Erythroblast (primary cell): ENCODE measurements at regions not wholly inside any gene's neighbourhood (a gene's known extent, or its start where the extent isn't known, plus 50 kb on each side); places are given as distances from the start of the nearest gene placed in this dataset.

Source experiments
- DNase-seq, 2 experiments: peaks; one replicate each; lab custom pipeline; 2025; lab: John Stamatoyannopoulos, UW
- GATA1 ChIP-seq: IDR thresholded peaks from 2 replicates; pipeline ENCODE4 v1.6.1; 2011; ENCODE audit warnings: low read depth, mild to moderate bottlenecking, control low read depth, low read length, moderate library complexity
- POLR2A ChIP-seq: IDR thresholded peaks from 2 replicates; pipeline ENCODE4 v1.6.1; 2011; ENCODE audit warnings: mild to moderate bottlenecking, low read length

- no peak for DNase-seq
- TF ChIP-seq GATA1 (no peak), POLR2A (no peak)
Observed at GRCh38 chr2:221097568-221097915, 474.6 kb downstream of the EPHA4 start.

DNA sequence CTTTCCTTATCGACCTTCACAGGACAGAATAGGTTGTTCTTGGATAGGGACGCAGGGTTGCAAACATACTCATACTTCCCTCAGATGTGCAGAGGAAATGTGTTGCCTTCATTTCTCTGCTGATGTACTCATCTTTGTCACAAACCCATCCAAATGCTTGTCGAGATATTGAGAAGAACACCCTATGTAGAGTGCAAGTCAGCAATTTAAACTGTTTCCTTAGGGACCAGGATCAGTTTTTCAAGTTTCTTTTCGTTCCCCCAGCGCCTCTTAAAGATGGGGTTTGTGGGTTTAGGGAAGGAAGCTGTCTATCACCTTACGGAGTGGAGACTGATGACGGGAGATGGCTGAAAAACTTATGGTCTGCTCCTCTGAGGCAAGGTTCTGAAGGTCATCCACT lies 474.2 kb downstream of the EPHA4 start:
- no peak for TF ChIP-seq POLR2A
- no peak for TF ChIP-seq GATA1
- DNase-seq: no peak

- no peak for DNase-seq
Observed at GRCh38 chr2:221100467-221101089, 471.5 kb downstream of the EPHA4 start.

DNA sequence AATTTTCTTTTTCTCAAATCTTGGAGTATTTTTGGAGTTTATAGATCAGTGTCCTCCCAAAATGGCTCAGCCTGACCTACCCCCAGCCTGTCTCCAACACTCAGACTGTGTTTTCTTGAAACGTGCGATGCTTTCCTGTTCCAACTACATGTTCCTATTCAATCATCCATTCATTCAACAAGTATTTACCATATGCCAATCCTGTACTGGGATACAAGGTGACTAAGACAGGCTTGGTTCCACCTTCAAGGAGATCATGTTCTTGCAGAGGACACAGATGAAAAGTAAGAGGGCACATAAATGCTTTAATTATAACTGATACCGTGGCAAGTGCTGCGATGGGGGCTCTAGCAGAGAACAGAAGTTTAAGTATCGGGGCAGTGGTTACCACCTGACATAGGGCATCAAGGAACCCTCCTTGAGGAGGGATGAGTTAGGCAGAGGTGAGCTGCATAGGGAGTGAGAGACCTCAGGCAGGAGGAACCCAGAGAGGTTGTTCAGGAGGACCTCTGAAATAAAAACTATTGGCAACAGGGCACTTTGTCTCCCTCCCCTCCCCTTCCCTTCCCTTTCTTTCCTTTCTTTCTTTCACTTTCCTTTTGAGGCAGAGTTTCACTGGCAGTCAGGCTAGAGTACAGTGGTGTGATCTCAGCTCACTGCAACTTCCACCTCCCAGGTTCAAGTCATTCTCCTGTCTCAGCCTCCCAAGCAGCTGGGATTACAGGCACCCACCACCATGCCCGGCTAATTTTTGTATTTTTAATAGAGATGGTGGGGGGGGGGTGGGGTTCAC lies 469.0 kb downstream of the EPHA4 start:
- DNase-seq: no peak
- no peak for TF ChIP-seq POLR2A
- TF ChIP-seq GATA1: no peak

More at GRCh38 chr2:221100467-221101089, 471.5 kb downstream of the EPHA4 start:
- TF ChIP-seq POLR2A: no peak
- no peak for TF ChIP-seq GATA1

GRCh38 chr2:221103930-221104329 lies 468.2 kb downstream of the EPHA4 start:
- DNase-seq: no peak
- TF ChIP-seq GATA1: no peak
- TF ChIP-seq POLR2A: no peak

GRCh38 chr2:221104361-221104811 lies 467.7 kb downstream of the EPHA4 start:
- no peak for DNase-seq
- TF ChIP-seq GATA1 (no peak), POLR2A (no peak)

GRCh38 chr2:221106241-221106640 lies 465.9 kb downstream of the EPHA4 start:
- TF ChIP-seq POLR2A: no peak
- DNase-seq: no peak

GRCh38 chr2:221107424-221107823 lies 464.7 kb downstream of the EPHA4 start:
- no peak for DNase-seq
- TF ChIP-seq POLR2A (no peak), GATA1 (no peak)

- DNase-seq: no peak
- no peak for TF ChIP-seq POLR2A
- no peak for TF ChIP-seq GATA1
Observed at GRCh38 chr2:221109552-221109951, 462.6 kb downstream of the EPHA4 start.

GRCh38 chr2:221111739-221112138 lies 460.4 kb downstream of the EPHA4 start:
- DNase-seq: no peak
- no peak for TF ChIP-seq POLR2A
- no peak for TF ChIP-seq GATA1

- TF ChIP-seq POLR2A: no peak
- TF ChIP-seq GATA1: no peak
- no peak for DNase-seq
Observed at GRCh38 chr2:221112744-221113143, 459.4 kb downstream of the EPHA4 start.

DNA sequence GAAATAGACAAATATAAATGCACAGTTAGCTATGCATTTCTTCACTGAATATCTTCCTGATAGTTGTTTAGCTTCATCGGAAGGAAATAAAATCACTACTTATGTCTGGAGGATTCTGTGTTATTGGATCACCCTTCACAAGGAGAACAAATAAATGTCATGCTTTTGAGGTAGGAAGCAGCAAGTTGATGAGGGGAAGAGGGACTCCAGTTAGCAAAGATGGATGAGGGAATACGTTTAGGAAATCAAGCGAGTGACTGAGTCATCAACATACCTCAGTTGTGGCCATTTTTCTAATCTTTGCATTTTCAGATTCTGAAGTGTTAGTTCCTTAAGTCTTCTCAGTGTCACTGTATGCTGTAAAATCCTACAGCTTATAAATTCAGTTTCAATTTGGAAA lies 456.2 kb downstream of the EPHA4 start:
- no peak for DNase-seq

DNA sequence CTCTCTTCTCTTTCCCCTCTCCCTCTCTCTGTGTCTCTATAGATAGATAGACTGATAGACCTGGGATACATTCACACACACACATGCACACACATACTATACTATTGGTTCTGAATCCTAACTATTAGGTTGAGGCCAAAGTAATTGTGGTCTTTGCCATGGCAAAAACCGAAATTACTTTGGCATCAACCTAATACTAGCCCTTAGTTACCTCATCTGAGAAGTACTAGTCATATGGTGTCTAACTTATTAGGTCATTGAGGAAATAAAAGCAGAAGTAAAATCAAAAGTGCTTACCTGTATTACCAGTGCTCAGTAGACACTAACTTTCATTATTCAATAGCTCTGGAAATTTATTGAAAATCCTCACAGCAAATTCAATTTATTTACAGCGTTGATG lies 451.5 kb downstream of the EPHA4 start:
- no peak for TF ChIP-seq GATA1
- TF ChIP-seq POLR2A: no peak
- DNase-seq: no peak

More for the DNA sequence above, 456.2 kb downstream of the EPHA4 start:
- TF ChIP-seq POLR2A (no peak), GATA1 (no peak)

DNA sequence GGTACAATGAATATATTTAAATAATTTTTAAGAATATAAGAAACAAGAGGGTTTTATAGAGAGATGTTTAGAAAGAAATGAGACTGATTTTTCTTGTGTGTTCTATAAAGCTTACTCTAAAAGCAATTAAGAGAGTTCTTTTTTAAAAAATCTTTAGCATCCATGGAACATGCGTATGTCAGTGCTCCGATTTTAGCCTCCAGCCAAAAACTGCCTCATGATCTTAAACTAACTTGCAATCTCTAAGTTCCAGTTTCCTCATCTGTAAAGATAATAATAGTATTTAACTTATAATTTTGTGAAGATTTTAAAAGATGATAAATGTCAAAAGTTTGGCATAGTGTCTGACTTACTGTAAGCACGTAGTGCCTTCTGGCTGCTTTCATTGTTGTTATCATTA lies 448.7 kb downstream of the EPHA4 start:
- TF ChIP-seq POLR2A (no peak), GATA1 (no peak)
- no peak for DNase-seq
